A673 (cell line): ENCODE measurements at regions not wholly inside any gene's neighbourhood (a gene's known extent, or its start where the extent isn't known, plus 50 kb on each side); places are given as distances from the start of the nearest gene placed in this dataset.
"Not testable (repeated sequence)": the region's sequence is repeated elsewhere in the genome, so short reads cannot be mapped to it uniquely, and the experiment has no call there.

Experiments used
- BruUV-seq: library from RNA; stranded (reverse); fragments of 400-500 nt; replicated peaks from 2 replicates; lab custom pipeline; 2021; lab: Mats Ljungman, UMichigan
- CTCF ChIA-PET: fragments of 300-600 bp; sonication (Branson Sonifier 250); formaldehyde crosslinking; loops from one replicate; lab custom pipeline; 2022; ENCODE audit warnings: antibody characterized with exemption; lab: Charles Lee
- POLR2A ChIA-PET: fragments of 300-600 bp; sonication (Branson Sonifier 250); formaldehyde crosslinking; loops from one replicate; lab custom pipeline; 2022; ENCODE audit warnings: antibody characterized with exemption; ENCODE audit not compliant: low non-redundant PET; lab: Charles Lee
- DNase-seq: peaks from one replicate; pipeline ENCODE4 v3.0.0-alpha.2; 2015; ENCODE audit warnings: low spot score
- H3K27ac ChIP-seq: fragments of 200-600 bp; sonication (generic); 2 replicates; pipeline ENCODE4 v1.5.1; 2016; ENCODE audit warnings: mixed run types, low read depth, mild to moderate bottlenecking, mixed read lengths, antibody characterized with exemption, low read length; ENCODE audit not compliant: poor library complexity, severe bottlenecking
- H3K27me3 ChIP-seq: fragments of 200-600 bp; sonication (generic); replicated peaks from 2 replicates; pipeline ENCODE4 v1.6.1; 2017; ENCODE audit warnings: mixed run types, low read depth, mild to moderate bottlenecking, mixed read lengths, antibody characterized with exemption, low read length; ENCODE audit not compliant: insufficient read depth, poor library complexity
- H3K36me3 ChIP-seq: fragments of 200-600 bp; sonication (generic); 2 replicates; pipeline ENCODE4 v1.6.1; 2016; ENCODE audit warnings: mixed run types, mild to moderate bottlenecking, mixed read lengths, antibody characterized with exemption, low read length; ENCODE audit not compliant: insufficient read depth, poor library complexity, severe bottlenecking
- H3K4me1 ChIP-seq: fragments of 200-600 bp; sonication (generic); 2 replicates; pipeline ENCODE4 v1.6.1; 2017; ENCODE audit warnings: mixed run types, mild to moderate bottlenecking, mixed read lengths, antibody characterized with exemption, low read length; ENCODE audit not compliant: insufficient read depth, poor library complexity, severe bottlenecking
- H3K4me3 ChIP-seq: fragments of 200-600 bp; sonication (generic); 2 replicates; pipeline ENCODE4 v1.5.1; 2016; ENCODE audit warnings: low read depth, mixed run types, mild to moderate bottlenecking, mixed read lengths, low read length; ENCODE audit not compliant: poor library complexity, severe bottlenecking
- H3K9me3 ChIP-seq: fragments of 200-600 bp; sonication (generic); 2 replicates; pipeline ENCODE4 v1.6.1; 2016; ENCODE audit warnings: mixed run types, low read depth, mild to moderate bottlenecking, mixed read lengths, antibody characterized with exemption, low read length; ENCODE audit not compliant: poor library complexity, severe bottlenecking
- EZH2 ChIP-seq: fragments of 200-600 bp; sonication (generic); IDR thresholded peaks from 2 replicates; pipeline ENCODE4 v1.6.1; 2017; ENCODE audit warnings: borderline replicate concordance, low read depth, mild to moderate bottlenecking, mixed read lengths, antibody characterized with exemption, low read length; ENCODE audit not compliant: poor library complexity, severe bottlenecking
- intact Hi-C: fragments of 100-400 bp; cut with micrococcal nuclease; formaldehyde crosslinking; loops from one replicate; pipeline ENCODE4 v1.10.0; 2022; ENCODE audit not compliant: unreplicated experiment
- TF ChIP-seq, protein P1 (sequence below): fragments of 300-800, 200-600 bp; sonication (generic); conservative IDR thresholded peaks from 2 replicates; pipeline ENCODE4 v1.5.1; 2017; ENCODE audit warnings: low read depth, mild to moderate bottlenecking, antibody characterized with exemption, low read length, moderate library complexity, mixed read lengths

DNA sequence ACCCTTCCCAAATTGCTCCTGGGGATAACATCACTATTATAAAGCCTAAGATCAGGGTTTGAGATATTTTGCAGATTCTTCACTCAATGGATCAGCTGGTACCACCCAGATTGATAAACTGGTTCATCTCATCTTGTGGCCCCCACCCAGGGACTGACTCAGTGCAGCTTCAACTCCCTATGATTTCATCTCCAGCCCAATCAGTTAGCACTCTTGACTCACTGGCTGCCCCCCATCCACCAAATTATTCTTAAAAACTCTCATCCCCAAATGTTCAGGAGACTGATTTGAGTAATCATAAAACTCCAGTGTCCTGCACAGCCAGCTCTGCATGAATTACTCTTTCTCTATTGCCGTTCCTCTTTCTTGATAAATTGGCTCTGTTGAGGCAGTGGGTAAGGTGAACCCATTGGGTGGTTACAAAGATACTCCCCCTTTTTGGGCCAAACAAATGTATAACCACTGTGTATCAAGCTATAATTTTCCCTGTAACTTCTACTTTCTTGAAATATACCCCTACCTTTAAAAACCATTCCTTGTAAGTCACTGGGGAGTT is 263.3 kb upstream of the IL12B start:
- H3K36me3 ChIP-seq = no peaks in the 10 kb centered on the region
- no peaks in the 10 kb centered on the region for H3K4me1 ChIP-seq
- H3K27me3 ChIP-seq = no peaks in the 10 kb centered on the region
- TF ChIP-seq, protein P1, sequence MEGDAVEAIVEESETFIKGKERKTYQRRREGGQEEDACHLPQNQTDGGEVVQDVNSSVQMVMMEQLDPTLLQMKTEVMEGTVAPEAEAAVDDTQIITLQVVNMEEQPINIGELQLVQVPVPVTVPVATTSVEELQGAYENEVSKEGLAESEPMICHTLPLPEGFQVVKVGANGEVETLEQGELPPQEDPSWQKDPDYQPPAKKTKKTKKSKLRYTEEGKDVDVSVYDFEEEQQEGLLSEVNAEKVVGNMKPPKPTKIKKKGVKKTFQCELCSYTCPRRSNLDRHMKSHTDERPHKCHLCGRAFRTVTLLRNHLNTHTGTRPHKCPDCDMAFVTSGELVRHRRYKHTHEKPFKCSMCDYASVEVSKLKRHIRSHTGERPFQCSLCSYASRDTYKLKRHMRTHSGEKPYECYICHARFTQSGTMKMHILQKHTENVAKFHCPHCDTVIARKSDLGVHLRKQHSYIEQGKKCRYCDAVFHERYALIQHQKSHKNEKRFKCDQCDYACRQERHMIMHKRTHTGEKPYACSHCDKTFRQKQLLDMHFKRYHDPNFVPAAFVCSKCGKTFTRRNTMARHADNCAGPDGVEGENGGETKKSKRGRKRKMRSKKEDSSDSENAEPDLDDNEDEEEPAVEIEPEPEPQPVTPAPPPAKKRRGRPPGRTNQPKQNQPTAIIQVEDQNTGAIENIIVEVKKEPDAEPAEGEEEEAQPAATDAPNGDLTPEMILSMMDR = no peak
- TF ChIP-seq EZH2 = no peak
- no peak overlapping the region for H3K4me3 ChIP-seq
- no peak for DNase-seq
- no peak overlapping the region for H3K27ac ChIP-seq
- BruUV-seq = no TSS peak
- CTCF ChIA-PET = no interaction called here
- H3K9me3 ChIP-seq = no peaks in the 10 kb centered on the region
- intact Hi-C loops = no loop called here
- POLR2A ChIA-PET = no interaction called here

DNA sequence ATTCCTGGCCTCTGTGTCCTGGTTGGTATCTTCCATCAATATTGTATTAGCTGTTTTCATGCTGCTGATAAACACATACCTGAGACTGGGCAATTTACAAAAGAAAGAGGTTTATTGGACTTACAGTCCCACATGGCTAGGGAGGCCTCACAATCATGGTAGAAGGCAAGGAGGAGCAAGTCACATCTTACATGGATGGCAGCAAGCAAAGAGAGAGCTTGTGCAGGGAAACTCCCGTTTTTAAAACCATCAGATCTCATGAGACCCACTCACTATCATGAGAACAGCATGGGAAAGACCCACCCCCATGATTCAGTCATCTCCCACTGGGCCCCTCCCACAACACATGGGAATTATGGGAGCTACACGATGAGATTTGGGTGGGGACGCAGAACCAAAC is 265.3 kb upstream of the IL12B start:
- intact Hi-C loops, CTCF ChIA-PET, POLR2A ChIA-PET, DNase-seq, H3K27me3 ChIP-seq, H3K9me3 ChIP-seq, H3K4me1 ChIP-seq, H3K27ac ChIP-seq, H3K4me3 ChIP-seq, BruUV-seq, H3K36me3 ChIP-seq: not testable (repeated sequence)

DNA sequence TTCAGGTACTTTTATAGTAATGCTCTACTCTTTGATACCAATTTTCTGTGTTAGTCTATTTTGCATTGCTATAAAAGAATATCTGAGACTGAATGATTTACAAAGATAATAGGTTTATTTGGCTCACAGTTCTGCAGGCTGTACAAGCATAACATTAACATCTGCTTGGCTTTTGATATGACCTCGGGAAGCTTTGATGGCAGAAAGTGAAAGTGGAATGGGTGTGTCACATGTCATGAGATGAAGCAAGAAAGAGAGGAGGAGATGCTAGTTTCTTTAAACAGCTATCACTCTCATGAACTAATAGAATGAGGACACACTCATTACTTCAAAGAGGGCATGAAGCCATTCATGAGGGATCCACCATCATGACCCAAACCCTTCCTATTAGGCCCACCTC is 270.9 kb upstream of the IL12B start:
- ChIA-PET CTCF (no interaction called here), POLR2A (no interaction called here)
- TF ChIP-seq, protein P1 = no peak
- no peak for TF ChIP-seq EZH2
- H3K36me3 ChIP-seq = no peaks in the 10 kb centered on the region
- DNase-seq = no peak
- H3K9me3 ChIP-seq = no peaks in the 10 kb centered on the region
- no TSS peak for BruUV-seq
- intact Hi-C loops = no loop called here
- no peaks in the 10 kb centered on the region for H3K4me1 ChIP-seq
- no peak overlapping the region for H3K27ac ChIP-seq
- H3K27me3 ChIP-seq = no peaks in the 10 kb centered on the region
- no peak overlapping the region for H3K4me3 ChIP-seq

DNA sequence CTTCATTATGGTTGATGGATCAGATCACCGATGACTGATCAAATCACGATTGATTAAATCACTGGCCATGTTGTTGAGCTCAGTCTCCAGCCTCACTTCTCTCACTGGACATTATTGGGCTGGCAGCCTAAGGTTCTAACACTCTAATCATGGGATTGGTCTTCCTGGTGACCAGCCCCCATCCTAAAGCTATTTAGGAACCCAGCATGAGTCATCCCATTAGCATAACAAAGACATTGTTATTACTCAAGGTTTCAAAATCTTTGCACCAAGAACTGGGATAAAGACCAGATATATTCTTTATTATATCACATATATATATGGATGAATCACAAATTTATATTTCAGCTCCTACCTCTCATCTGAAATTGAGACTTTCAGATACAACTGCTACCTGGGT is 272.1 kb upstream of the IL12B start:
- H3K4me1 ChIP-seq = no peaks in the 10 kb centered on the region
- ChIA-PET POLR2A (no interaction called here), CTCF (no interaction called here)
- no peak overlapping the region for H3K27ac ChIP-seq
- TF ChIP-seq, protein P1 = no peak
- TF ChIP-seq EZH2 = no peak
- H3K27me3 ChIP-seq = no peaks in the 10 kb centered on the region
- H3K36me3 ChIP-seq = no peaks in the 10 kb centered on the region
- intact Hi-C loops = no loop called here
- no peaks in the 10 kb centered on the region for H3K9me3 ChIP-seq
- DNase-seq = peak; percentile 10
- BruUV-seq = no TSS peak
- no peak overlapping the region for H3K4me3 ChIP-seq
